GM19328 (cell line): ENCODE measurements at regions not wholly inside any gene's neighbourhood (a gene's known extent, or its start where the extent isn't known, plus 50 kb on each side); places are given as distances from the start of the nearest gene placed in this dataset.
A peak's percentile ranks its signal among the peaks of the same experiment; 100 is the strongest.
"Not testable (repeated sequence)": the region's sequence is repeated elsewhere in the genome, so short reads cannot be mapped to it uniquely, and the experiment has no call there.

Experiments used
- ATAC-seq: cut with Tn5 transposase; IDR thresholded peaks from one replicate; pipeline ENCODE4 v1.9.1; 2021; ENCODE audit warnings: mild to moderate bottlenecking, moderate library complexity; ENCODE audit not compliant: unreplicated experiment

DNA sequence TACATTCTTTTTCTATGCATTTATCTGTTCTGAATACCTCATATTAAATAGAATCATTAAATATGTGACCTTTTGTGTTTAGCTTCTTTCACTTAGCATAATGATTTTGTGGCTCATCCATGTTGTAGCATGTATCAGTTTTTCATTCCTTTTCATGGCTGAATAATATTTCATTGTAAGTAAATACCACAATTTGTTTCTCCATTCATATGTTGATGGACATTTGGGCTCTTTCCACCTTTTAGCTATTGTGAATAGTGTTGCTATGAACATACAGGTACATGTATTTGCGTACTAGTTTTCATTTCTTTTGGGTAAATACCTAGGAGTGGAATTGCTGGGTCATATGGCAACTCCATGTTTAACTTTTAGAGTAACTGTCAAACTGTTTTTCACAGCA is 85.1 kb downstream of the GNL3L start:
- no peak for ATAC-seq

DNA sequence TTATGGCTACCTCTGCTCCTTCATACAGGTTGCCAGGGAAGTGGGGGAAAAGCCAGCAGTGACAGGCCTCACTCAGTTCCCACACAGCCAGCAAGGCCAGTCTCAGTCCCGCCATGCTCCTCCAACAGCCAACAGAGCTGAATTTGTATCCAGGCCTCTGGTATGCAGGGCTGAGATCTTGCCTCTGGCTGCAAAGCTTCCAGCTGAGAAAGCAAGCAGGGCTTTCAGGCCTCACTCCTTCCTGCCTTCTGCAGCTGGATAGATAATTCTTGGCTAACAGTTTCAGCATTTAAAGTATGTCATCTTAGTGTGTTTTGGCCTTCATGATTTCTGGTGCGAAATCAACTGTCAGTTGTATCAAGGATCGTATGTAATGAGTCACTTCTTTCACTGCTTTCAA is 103.6 kb downstream of the GNL3L start:
- no peak for ATAC-seq

DNA sequence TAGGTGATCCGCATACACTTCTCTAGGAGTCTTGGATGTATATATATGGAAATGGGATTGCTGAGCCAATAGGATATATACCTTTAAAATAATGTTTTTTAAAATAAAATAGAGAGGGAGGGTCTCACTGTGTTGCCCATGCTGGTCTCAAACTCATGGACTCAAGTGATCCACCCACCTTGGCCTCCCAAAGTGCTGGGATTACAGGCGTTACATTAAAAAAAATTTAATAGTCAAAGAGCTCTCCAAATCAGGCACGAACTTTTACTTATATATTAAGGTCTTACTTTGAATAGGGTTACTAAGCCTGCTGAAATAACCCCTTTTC is 109.0 kb downstream of the GNL3L start:
- no peak for ATAC-seq

DNA sequence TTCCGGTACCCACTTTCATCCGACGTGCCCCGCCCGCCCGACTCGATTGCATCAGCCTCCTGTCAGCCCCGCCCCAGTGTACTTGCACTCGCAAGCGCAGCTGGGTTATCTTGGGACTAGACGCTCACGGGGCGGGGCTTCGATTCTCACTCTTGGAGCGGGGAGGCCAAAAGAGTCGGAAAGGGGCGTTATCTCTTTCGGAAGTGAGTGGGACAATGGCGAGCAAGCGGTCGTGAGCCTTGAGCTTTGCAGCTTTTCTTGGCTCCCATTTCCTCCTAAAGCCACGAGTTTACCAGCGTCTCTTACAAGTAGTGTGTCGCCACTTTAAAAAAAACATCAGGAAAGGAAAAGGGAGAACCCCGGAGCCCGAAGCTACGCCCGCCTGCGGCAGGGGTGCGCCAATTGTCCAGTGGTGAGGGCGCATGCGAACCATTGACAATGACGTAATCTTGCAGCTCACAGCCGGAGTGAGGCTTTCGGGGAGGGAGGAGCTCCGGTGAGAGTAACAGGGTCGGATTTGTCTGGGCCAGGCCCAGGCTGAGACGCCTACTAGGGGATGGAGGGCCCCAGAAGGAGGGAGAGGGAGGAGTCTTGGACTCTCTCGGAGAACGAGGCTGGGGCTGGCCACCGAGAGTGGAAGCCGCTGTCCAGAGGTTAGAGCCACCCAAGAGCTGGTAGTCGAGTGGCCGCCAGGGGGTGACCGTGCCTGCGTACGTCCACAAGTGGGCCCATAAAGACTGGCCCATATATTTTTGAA is 109.5 kb downstream of the GNL3L start:
- peak; percentile 91 for ATAC-seq

DNA sequence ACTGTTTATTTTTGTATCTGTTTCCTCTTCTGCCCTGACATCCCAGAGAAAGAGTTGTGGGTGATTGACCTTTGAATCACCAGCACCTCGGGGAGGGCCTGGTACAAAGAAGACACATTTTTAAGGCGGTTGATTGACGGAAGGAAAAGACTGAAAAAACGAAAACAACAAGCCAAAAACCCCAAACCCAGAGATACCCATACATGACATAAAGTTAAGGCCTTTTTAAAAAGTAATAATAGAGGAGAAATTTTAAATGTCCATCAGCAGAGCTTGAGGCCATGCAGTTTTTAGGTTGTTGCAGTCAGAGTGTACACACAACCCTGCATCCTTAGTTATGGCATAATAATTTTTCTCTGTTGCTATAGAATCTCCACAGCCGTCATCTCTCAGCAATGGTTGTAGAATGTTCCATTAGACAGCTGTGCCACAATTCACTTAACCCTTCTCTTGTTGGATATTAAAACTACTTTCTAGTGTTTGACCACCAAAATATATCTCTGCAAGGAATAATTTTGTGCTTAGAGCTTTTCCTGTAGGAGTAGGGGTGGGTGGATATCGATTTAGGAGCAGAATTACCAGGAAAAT is 110.2 kb downstream of the GNL3L start:
- no peak for ATAC-seq

DNA sequence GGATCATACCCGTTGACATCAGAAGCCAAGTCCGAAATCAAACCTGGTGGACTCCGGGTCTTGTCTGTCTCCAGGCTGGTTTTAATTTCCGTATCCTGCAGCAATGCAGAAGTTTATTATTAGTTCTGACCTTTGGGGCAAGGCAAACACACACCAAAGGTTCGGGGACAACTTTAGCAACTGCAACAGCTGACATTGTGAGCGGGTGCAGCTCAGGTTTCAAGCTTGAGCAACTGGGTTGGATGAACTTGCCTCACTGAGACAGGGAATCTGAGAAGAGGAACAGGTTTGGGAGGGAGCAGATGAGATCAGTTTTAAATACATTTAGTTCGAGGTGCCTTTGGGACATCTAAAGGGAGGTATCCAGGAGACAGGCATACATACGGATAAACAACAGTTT is 110.7 kb downstream of the GNL3L start:
- no peak for ATAC-seq

DNA sequence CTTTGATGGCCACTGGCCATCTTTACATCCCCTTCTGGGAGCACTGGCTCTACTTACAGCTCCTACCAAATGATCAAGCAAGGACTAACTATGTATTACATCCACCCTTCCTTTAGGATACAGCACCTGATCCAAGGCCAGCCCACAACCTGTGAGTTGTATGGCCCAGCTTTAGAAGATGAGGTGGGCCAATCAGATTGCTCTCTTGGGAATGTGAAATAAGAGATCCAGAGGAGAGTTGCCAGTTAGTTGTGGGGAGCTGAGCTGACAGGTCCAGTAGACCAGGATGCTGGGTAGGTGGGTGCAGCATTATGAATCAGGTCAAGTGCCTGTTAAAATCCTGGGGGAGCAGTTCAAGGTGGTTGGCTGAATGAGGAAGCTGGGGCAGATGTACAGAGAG is 111.5 kb downstream of the GNL3L start:
- ATAC-seq, result no peak

DNA sequence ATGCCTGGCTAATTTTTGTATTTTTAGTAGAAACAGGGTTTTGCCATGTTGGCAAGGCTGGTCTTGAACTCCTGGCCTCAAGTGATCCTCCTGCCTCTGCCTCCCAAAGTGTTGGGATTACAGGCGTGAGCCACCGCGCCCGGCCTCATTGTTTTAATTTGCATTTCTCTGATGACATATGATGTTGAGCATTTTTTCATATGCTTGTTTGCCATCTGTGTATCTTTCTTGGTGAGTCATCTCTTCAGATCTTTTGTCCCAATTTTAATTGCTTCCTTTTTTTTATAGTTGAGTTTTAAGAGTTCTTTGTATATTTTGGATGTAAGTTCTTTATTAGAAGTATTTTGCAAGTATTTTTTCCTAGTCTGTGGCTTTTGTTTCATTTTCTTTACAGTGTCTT is 117.6 kb downstream of the GNL3L start:
- not testable (repeated sequence) for ATAC-seq

DNA sequence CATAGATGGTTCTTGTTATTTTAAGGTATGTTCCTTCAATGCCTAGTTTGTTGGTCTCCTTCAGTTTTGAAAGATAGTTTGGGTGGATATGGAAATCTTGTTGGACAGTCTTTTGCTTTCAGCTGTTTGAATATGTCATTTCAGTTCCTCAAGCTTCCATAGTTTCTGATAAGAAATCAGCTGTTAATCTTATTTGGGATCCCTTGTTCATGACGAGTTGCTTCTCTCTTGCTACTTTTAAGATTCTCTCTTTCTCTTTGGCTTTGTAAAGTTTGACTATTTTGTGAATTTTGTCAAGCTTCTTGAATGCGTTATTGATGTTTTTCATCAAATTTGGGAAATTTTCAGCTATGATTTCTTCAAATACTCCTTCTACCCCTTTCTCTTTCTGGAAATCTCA is 129.5 kb downstream of the GNL3L start:
- no peak for ATAC-seq

DNA sequence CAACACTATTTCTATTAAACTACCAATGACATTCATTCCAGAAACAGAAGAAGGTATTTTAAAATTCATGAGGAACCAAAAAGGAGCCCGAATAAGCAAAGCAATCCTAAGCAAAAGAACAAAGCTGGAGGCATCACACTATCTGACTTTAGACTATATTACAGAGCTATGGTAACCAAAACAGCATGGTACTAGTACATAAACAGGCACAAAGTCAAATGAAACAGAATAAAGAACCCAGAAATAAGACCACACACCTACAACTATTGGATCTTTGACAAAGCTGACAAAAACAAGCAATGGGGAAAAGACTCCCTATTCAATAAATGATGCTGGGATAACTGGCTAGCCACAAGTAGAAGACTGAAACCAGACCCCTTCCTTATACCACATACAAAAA is 122.3 kb downstream of the ITIH6 start:
- no peak for ATAC-seq

DNA sequence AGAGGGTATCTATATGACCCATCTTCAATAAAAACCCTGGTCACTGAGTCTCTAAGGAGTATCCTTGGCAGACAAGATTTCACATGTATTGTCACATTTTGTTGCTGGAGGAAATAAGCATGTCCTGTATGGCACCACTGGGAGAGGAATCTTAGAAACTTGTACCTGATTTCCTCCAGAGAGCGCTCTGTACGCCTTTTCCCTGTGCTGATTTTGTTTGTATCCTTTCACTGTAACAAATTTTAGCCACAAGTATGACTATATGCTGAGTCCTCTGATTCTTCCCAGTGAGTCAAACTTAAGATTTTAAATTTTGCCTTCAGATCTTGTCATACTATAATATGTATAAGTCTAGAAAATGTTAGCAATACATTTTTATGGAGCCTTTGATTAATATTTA is 102.8 kb downstream of the ITIH6 start:
- ATAC-seq, result no peak

DNA sequence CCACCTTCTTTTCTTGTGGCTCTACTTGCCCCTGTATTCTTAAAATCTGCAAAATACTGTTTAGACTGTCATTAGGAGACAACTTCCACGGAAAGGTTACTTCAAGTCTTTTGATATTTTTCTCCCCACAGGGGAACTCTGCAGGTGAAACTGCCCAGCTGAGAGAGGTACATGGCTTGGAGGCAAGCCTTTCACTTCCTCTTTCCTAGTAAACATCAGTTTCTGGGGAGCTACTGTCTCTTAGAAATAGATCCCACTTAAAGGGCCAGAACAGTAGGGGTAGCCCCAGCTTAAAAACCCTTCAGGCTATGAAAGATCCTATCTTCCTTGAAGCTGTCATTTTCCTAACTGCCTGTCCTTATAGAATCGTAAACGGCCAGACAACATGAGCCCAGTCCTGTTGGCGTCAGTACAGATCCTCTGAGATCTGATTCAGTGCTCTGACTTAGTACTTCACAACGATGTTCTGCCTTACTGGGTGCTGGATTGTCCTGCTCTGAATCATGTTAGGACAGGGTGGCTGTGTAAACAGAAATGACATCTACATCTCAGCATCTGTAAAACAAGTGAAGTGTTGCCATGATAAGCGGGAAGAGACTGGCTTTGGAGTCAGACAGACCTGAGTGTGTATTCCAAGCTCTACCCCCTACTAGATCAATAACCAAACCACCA is 102.1 kb downstream of the ITIH6 start:
- peak; percentile 96 for ATAC-seq
